ENCODE measurements at regions not wholly inside any gene's neighbourhood (a gene's known extent, or its start where the extent isn't known, plus 50 kb on each side); places are given as distances from the start of the nearest gene placed in this dataset.
"Not testable (repeated sequence)": the region's sequence is repeated elsewhere in the genome, so short reads cannot be mapped to it uniquely, and the experiment has no call there.

DNA sequence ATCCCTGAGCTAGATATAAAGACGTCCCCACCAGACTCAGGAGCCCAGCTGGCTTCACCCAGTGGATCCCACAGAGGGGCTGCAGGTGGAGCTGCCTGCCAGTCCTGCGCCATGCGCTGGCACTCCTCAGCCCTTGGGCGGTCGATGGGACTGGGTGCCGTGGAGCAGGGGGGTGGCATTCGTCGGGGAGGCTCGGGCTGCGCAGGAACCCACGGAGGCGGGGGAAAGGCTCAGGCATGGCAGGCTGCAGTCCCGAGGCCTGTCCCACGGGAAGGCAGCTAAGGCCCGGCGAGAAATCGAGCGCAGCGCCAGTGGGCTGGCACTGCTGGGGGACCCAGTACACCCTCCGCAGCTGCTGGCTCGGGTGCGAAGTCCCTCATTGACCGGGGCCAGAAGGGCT is 555.1 kb upstream of the CDH10 start:
- DNase-seq (ENCODE audit: low read depth) = not testable (repeated sequence)

DNA sequence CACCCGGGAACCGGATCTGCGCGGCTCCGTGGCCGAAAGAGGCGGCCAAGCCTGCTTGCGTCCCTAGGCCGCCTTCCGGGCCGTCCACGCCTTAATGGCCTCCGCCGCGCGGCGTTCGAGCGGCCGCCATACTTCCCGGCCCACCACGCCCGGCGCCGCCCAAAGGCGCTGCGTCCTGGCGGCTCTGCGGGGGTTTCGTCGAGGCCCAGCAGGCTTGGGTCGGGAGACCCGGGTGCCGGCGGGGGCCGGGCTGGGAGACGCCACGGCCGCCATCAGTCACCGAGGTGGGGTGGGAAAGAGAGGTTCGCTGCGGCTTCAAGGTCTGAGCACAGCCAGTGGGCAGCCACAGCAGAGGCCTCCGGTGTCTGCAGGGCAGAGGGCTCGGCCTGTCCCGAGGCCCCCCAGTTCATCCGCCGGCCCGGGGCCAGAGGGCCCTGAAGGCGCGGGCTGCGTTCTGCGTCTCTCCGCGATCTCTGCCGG is 545.8 kb upstream of the CDH10 start:
- no peak for DNase-seq (ENCODE audit: low read depth)

GRCh38 chr5:25181249-25181648 is 536.5 kb upstream of the CDH10 start:
- no peak for DNase-seq (ENCODE audit: low read depth)

- not testable (repeated sequence) for DNase-seq (ENCODE audit: low read depth)
Observed at GRCh38 chr5:25162616-25163015, 517.8 kb upstream of the CDH10 start.

GRCh38 chr5:25160891-25161290 is 516.1 kb upstream of the CDH10 start:
- no peak for DNase-seq (ENCODE audit: low read depth)

DNA sequence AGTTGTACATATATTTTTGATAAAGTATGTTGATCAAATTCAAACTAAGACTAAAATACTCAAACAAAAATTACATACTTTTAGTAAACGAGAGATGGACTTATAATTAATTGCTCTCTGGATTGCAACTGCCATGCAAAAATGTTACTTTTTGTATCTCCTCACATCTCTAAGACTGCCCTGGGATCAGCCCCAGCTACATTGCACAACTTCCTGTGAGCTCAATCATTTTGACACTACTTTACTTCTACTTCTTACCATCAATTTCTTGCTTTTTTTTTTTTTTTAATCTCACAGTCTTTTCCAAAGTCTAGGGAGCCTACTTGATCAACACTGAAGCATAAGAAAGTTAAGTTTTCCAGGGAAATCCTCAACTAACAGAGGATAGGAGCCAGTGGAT is 506.0 kb upstream of the CDH10 start:
- DNase-seq (ENCODE audit: low read depth) = no peak

GRCh38 chr5:25128606-25129005 is 483.8 kb upstream of the CDH10 start:
- DNase-seq (ENCODE audit: low read depth) = no peak

GRCh38 chr5:25119650-25120049 is 474.9 kb upstream of the CDH10 start:
- DNase-seq (ENCODE audit: low read depth) = no peak

- no peak for DNase-seq (ENCODE audit: low read depth)
Observed at GRCh38 chr5:25107853-25108252, 463.1 kb upstream of the CDH10 start.

- no peak for DNase-seq (ENCODE audit: low read depth)
Observed at GRCh38 chr5:25099538-25099937, 454.8 kb upstream of the CDH10 start.

DNA sequence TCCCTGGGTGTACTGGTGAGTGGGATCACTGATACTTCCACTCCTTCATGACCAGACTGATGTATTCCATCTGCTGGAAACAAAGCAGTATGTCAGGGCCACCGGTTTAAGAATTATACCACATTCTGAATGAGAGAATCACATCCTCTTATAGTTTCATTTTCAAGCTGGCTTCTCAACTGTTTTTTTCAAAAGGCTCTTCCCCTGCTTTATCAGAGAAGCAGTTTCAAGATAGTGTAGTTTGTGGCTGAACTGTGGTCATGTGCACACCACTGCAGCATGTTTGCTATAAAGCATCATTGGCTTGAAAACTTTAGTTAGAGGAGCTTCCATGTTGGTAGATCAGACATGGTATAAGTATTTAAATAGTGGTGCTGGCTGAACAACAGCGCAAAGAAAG is 450.5 kb upstream of the CDH10 start:
- no peak for DNase-seq (ENCODE audit: low read depth)

DNA sequence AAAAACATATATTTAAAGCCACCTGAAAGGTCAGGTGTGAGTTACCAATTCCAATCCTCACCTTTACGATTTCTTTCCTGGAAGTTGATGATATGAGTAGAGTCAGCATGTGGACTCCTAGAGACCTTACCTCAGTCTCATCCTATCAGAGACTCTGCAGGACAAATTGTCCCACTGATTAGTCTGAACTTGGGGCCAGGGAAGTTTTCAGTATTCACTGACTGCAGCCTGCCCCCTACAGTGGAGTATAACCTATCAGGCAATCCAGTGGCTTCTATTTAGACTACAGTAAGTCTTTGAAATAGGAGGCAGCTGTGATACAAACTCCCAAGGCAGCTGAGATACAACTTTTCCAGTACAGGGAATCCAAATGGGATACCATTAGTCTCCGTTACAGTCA is 449.4 kb upstream of the CDH10 start:
- DNase-seq (ENCODE audit: low read depth) = no peak

DNA sequence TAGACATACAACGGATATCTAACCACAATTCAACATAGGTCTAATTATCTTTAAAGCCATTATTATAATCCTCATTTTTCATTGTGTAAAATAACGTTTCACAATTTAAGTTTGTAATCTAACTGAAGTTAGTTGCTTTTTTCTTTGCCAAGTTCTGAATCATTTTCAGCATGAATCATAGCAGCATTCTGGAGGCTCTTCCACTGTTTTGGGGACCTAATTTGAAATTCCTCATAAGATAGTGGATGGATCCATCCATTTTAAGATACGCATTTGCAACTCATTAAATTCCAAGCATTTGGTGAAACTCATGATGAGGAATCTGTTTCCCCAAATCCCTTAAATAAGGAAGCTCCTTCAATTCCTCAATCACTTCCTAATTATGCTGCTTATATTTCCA is 447.1 kb upstream of the CDH10 start:
- no peak for DNase-seq (ENCODE audit: low read depth)

DNA sequence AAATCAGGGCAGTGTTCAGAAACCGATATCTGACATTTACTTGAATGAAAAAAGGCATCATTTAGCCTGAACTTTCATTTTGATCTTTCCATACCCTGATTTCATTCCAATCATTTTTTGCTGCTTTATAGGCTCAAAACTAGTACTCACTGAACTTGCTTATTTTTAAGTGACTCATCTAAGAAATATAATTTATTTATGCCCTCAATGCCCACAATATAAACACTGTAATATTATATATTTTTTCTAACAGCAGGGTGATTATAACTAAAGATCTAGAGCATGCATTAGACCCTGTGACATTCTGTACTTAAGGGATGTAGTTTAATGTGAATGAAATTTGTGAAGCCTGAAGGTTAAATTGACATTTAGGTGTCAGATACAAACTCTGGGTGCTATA is 446.1 kb upstream of the CDH10 start:
- DNase-seq (ENCODE audit: low read depth) = no peak

DNA sequence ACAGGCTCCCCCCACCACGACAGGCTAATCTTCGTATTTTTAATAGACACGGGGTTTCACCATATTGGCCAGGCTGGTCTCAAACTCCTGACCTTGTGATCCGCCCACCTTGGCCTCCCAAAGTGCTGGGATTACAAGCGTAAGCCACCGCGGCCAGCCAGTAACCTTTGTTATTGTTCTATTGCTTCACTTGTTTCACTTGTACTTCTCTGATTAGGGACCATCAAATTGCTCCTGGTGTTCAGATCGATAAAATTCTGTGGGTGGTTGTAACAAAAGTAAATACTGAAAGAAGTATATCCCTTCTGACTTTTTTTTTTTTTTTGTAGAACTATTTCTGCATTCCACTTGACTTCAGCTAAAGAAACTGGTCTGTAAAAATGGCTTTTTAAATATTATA is 445.5 kb upstream of the CDH10 start:
- DNase-seq (ENCODE audit: low read depth) = no peak

DNA sequence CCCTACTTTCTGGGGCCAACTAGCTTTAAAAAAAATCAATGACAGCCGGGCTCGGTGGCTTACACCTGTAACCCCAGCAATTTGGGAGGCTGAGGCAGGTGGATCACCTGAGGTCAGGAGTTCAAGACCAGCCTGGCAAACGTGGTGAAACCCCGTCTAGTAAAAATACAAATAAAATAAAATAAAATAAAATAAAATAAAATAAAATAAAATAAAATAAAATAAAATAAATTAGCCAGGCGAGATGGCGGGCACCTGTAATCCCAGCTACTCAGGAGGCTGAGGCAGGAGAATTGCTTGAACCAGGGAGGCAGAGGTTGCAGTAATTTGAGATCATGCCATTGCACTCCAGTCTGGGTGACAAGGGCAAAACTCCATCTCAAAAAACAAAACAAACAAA is 443.9 kb upstream of the CDH10 start:
- DNase-seq (ENCODE audit: low read depth) = not testable (repeated sequence)

GRCh38 chr5:25083261-25083660 is 438.5 kb upstream of the CDH10 start:
- DNase-seq (ENCODE audit: low read depth) = not testable (repeated sequence)

DNA sequence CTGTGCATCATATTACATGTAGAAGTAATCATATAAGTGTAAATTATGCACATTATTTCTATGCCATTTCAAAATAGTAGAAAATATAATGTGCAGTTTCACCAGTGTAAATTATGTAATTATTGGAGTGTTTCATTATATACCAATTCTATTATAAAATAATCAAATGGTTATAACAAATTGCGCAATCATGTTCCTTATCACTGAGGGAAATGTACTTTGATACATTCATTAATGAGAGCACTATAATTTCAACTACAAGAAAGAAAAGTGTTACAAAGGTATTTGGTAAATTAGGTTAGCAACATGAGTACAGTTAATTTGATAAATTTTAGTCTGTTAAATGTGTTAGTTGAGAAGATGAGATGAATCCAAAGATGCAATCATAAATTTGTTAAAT is 421.5 kb upstream of the CDH10 start:
- no peak for DNase-seq (ENCODE audit: low read depth)

GRCh38 chr5:25064306-25064705 is 419.5 kb upstream of the CDH10 start:
- DNase-seq (ENCODE audit: low read depth) = no peak

DNA sequence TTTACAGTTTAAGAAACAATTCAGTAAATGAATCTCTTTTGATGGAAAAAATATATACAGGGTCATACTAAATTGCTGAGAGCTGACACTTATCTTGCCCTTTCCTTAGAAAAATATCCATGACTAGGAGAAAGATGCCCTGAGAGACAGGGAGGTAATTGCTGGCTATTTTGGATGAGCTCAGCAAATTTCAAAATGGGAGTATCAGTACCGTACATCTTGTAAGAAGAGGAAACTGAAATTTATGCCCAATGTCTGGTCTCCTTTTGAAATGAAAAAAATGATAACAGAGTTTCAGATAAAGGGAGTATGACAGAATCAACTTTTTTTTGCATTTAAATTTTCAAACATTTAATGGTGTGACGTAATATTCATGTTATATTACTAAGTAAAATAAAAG is 415.8 kb upstream of the CDH10 start:
- DNase-seq (ENCODE audit: low read depth) = no peak

DNA sequence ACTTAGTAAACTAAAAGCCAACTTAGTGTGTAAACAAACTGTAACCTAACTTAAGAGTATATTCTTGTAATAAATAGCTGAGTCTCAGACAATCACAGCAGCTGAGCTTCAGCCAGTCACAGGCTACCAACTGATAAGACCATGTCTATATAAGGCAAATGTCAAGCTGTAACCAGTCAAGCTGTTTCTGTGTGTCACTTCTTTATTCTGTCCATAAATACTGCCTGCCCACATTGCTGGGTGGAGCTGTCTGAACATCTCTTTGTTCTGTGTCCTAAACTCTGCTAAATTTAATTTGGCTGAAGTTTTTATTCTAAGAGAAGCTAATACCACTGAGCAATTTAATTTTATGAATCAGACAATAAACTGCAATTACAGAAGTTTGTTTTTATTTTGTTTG is 412.1 kb upstream of the CDH10 start:
- DNase-seq (ENCODE audit: low read depth) = no peak

DNA sequence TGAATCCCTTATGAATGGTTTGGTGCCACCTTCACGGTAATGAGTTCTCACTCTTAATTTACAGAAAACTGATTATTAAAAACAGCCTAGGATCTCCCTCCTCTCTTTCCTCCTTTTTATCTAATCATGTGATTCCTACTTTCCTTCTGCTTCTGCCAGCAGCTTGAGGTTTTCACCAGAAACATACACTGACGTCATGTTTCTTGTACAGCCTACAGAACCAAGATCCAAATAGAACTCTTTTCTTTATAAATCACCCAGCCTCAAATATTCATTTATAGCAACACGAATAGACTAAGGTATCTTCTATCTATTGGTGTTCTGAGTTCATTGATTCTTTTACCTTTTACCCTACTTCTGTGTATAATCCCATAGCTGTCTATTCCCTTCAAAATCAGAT is 388.9 kb upstream of the CDH10 start:
- no peak for DNase-seq (ENCODE audit: low read depth)

GRCh38 chr5:25029004-25029403 is 384.2 kb upstream of the CDH10 start:
- DNase-seq (ENCODE audit: low read depth) = no peak

- DNase-seq (ENCODE audit: low read depth) = no peak
Observed at GRCh38 chr5:25027526-25027925, 382.7 kb upstream of the CDH10 start.

- DNase-seq (ENCODE audit: low read depth) = no peak
Observed at GRCh38 chr5:25027061-25027460, 382.3 kb upstream of the CDH10 start.
